ENCODE measurements at regions not wholly inside any gene's neighbourhood (a gene's known extent, or its start where the extent isn't known, plus 50 kb on each side); places are given as distances from the start of the nearest gene placed in this dataset.

- no peak for TF ChIP-seq CHD7 (IDR thresholded peaks at IDR 0.05; ENCODE audit: insufficient replicate concordance, low read length)
Observed at GRCh38 chr4:30416547-30416946, 303.6 kb upstream of the PCDH7 start (continued).
